ENCODE measurements at regions not wholly inside any gene's neighbourhood (a gene's known extent, or its start where the extent isn't known, plus 50 kb on each side); places are given as distances from the start of the nearest gene placed in this dataset.

GRCh38 chr21:41054018-41054578, 113.9 kb upstream of the BACE2 start:
- CTCF ChIA-PET: no interaction called here
- DNase-seq (ENCODE audit: extremely low spot score): no peak
- TF ChIP-seq CTCF (IDR thresholded peaks at IDR 0.05; ENCODE audit: control extremely low read depth, extremely low read depth, low read depth, missing control alignments): no peak
- POLR2A ChIA-PET: no interaction called here

GRCh38 chr21:41055266-41055665, 112.7 kb upstream of the BACE2 start:
- POLR2A ChIA-PET: no interaction called here
- DNase-seq (ENCODE audit: extremely low spot score): no peak
- CTCF ChIA-PET: no interaction called here
- no peak for TF ChIP-seq CTCF (IDR thresholded peaks at IDR 0.05; ENCODE audit: control extremely low read depth, extremely low read depth, low read depth, missing control alignments)

- ChIA-PET POLR2A (no interaction called here), CTCF (interaction anchor here (1.8 kb wide), 1 partner anchor 9 kb away, joined by 6 read pairs; no protein-coding TSS in a partner anchor)
- no peak for TF ChIP-seq CTCF (IDR thresholded peaks at IDR 0.05; ENCODE audit: control extremely low read depth, extremely low read depth, low read depth, missing control alignments)
- DNase-seq (ENCODE audit: extremely low spot score): no peak
Measured at GRCh38 chr21:41059871-41060270, 108.1 kb upstream of the BACE2 start.

GRCh38 chr21:41061701-41062100, 106.3 kb upstream of the BACE2 start:
- CTCF ChIA-PET: no interaction called here
- POLR2A ChIA-PET: no interaction called here
- DNase-seq (ENCODE audit: extremely low spot score): no peak
- TF ChIP-seq CTCF (IDR thresholded peaks at IDR 0.05; ENCODE audit: control extremely low read depth, extremely low read depth, low read depth, missing control alignments): no peak

- ChIA-PET POLR2A (no interaction called here), CTCF (no interaction called here)
- no peak for DNase-seq (ENCODE audit: extremely low spot score)
- TF ChIP-seq CTCF (IDR thresholded peaks at IDR 0.05; ENCODE audit: control extremely low read depth, extremely low read depth, low read depth, missing control alignments): no peak
Measured at GRCh38 chr21:41064334-41064791, 103.6 kb upstream of the BACE2 start.

GRCh38 chr21:41064951-41065350, 103.0 kb upstream of the BACE2 start:
- ChIA-PET CTCF (no interaction called here), POLR2A (no interaction called here)
- DNase-seq (ENCODE audit: extremely low spot score): no peak
- no peak for TF ChIP-seq CTCF (IDR thresholded peaks at IDR 0.05; ENCODE audit: control extremely low read depth, extremely low read depth, low read depth, missing control alignments)

GRCh38 chr21:41065539-41065938, 102.4 kb upstream of the BACE2 start:
- CTCF ChIA-PET: no interaction called here
- DNase-seq (ENCODE audit: extremely low spot score): no peak
- TF ChIP-seq CTCF (IDR thresholded peaks at IDR 0.05; ENCODE audit: control extremely low read depth, extremely low read depth, low read depth, missing control alignments): no peak
- POLR2A ChIA-PET: no interaction called here
